Coronary artery (tissue), 2 donors: ENCODE measurements at regions not wholly inside any gene's neighbourhood (a gene's known extent, or its start where the extent isn't known, plus 50 kb on each side); places are given as distances from the start of the nearest gene placed in this dataset.

Source experiments
- DNase-seq: peaks from one replicate; pipeline ENCODE4 v3.0.0-alpha.2; 2017; ENCODE audit warnings: low spot score
- H3K27ac ChIP-seq, 2 donors: fragments of 200-600 bp; sonication (generic); one replicate each; pipeline ENCODE4 v1.5.1; 2016 to 2019
- H3K4me3 ChIP-seq: fragments of 200-600 bp; sonication (generic); 2 replicates; pipeline ENCODE4 v1.5.1; 2016; ENCODE audit warnings: mild to moderate bottlenecking, moderate library complexity
- TF ChIP-seq, protein P1 (sequence below): fragments of 200-600 bp; sonication (generic); IDR thresholded peaks from one replicate; pipeline ENCODE4 v1.5.1; 2019; ENCODE audit warnings: antibody characterized with exemption

DNA sequence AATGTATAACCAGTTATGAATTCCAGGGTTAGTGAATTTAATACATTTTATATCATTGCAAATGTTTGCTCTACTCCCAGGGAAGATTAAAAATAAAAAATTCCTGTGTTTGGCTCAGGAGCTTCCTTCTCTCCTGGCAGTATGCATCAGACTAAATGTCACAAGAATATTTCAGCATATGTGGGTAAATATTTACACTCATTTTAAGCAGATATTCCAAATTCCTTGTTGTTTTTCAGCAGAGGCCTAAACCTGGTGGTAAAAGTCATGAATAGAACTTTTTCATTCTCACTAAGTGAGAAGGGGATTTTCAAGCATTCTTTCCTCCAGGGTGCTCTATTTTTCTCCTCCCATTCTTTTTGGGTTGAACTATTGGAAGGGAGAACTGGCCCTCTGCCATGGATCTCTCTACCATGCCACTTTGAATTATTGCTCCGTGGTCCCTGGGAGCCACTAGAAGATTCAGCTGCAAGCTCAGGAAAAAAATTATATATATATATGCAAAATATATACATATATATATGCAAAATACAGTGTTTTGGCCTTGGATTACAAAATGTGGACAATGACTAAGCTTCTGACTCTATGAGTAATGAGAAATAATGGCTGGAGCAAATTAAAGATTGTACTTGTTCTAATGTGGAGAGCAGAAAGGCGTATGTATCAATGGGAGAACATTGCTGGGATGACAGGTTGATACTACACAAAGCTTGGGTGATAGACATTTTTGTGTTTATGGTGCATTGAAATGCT, 180.6 kb upstream of the PAPPA start:
- TF ChIP-seq, protein P1, sequence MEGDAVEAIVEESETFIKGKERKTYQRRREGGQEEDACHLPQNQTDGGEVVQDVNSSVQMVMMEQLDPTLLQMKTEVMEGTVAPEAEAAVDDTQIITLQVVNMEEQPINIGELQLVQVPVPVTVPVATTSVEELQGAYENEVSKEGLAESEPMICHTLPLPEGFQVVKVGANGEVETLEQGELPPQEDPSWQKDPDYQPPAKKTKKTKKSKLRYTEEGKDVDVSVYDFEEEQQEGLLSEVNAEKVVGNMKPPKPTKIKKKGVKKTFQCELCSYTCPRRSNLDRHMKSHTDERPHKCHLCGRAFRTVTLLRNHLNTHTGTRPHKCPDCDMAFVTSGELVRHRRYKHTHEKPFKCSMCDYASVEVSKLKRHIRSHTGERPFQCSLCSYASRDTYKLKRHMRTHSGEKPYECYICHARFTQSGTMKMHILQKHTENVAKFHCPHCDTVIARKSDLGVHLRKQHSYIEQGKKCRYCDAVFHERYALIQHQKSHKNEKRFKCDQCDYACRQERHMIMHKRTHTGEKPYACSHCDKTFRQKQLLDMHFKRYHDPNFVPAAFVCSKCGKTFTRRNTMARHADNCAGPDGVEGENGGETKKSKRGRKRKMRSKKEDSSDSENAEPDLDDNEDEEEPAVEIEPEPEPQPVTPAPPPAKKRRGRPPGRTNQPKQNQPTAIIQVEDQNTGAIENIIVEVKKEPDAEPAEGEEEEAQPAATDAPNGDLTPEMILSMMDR: no peak
- Histone ChIP-seq H3K27ac (no peak overlapping the region), H3K4me3 (no peak overlapping the region)
- DNase-seq: no peak

DNA sequence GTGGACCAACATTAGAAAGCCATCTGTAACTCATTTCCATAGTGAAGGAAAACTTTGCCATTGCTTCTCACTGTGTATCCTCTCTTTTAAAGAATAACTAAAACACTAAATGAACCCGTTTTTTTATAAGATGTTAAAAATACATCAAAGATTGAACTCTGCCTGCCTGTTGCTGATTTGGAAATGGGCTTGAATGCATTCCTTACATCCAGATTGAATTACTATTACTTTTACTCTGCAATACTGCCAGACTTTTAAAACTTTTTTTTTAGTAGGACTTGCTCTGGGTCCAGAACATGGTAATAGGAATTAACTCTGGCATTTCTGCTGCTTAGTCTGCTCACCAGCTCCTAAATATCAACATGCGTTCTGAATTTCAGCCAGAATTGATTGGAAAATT, 176.8 kb upstream of the PAPPA start:
- no peak for DNase-seq
- TF ChIP-seq, protein P1: no peak
- Histone ChIP-seq H3K4me3 (no peak overlapping the region), H3K27ac (no peak overlapping the region)

DNA sequence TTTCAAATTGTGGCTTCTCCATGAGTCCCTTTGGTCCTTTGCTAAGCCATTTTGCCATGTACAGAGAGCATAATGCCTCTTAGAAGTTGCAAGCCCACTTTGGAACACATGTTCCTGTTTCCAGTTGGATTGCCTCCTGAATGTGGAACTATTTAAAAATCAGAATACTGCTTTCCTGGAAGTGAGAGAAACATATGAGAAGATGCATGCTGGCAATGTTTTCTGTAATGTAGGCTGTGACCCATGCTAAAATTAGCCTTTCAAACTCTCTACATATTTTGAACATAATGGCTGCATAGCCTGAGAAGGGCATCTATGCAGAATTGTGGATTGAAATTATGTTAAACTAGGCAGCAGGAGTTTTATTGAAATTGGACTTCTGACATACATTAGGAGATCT, 175.5 kb upstream of the PAPPA start:
- no peak for DNase-seq
- TF ChIP-seq, protein P1: no peak
- Histone ChIP-seq H3K27ac (no peak overlapping the region), H3K4me3 (no peak overlapping the region)

DNA sequence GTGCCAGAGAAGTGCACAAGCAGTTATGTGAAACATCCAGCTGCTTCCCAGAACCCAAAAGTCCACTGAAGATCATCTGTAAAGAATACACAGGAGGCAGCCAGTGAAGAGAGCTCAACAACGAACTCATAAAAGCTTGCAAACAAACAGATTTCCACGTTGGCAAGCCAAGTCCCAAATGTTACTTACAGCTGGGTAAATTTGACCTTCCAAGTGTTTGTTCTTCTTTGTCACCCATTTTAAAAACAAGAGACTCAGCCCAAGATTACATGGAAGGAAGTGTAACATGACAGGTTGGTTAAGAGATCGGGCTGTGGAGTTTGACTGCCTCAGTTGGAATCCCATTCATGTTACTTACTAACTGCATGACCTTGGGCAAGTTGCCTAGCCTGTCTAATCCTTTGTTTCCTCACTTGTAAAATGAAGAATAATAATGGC, 174.9 kb upstream of the PAPPA start:
- H3K27ac ChIP-seq: no peak overlapping the region
- TF ChIP-seq, protein P1: no peak
- DNase-seq: no peak
- no peak overlapping the region for H3K4me3 ChIP-seq

DNA sequence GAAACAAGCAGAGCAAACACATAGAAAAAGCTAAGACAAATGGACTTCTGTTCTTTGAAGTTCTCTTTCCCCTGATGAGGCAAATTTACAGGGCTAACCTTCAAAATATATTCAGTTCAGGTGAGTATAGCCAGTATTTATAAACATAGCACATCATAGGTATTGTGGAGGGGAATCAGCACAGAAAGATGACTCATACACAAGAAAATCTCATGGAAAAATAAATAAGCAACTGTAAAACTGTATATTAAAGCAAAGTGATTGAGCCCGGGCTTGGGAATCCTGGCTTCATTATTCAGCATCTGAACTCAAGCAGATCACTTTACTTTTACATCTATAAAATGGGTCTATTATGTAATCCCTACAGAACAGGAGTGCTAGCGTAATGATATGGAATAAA, 173.5 kb upstream of the PAPPA start:
- no peak overlapping the region for H3K27ac ChIP-seq
- TF ChIP-seq, protein P1: no peak
- DNase-seq: no peak
- no peak overlapping the region for H3K4me3 ChIP-seq

DNA sequence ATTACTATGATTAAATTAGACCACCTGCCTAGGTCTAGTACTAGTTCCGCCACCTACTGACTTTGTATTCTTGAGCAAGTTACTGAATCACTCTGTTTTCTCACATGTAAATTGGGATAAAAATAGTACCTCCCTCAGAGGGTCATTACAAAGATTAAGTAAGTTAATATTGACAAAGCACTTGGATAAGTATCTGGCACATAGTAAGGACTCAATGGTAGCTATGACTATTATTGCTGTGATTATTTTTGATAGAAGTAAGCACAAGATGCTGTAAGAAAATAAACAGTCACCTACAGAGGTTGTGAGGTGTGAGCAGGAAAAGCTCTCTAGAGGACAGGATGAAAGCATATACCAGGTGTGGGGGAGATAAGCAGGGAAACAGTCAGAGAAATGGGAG, 173.1 kb upstream of the PAPPA start:
- no peak overlapping the region for H3K4me3 ChIP-seq
- DNase-seq: no peak
- TF ChIP-seq, protein P1: no peak
- no peak overlapping the region for H3K27ac ChIP-seq

DNA sequence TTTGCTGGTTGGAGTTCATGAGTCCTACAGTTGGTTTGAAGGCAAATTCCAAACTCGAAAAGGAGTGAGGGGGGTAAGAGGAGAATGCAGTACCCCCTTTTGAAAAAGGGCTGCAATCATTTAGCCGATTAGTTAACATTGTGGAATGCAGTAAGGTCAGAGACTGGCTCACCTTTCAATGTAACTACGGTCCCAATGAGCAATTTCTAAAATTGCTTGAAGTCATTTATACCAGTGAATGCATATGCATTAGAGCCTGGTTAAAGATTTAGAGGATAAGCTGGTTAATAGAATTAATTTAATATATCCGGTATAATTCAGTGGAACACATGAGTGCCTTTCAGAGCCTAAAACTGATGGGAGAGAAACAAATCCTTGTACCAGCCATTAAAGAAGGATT, 172.6 kb upstream of the PAPPA start:
- DNase-seq: no peak
- Histone ChIP-seq H3K4me3 (no peak overlapping the region), H3K27ac (no peak overlapping the region)
- TF ChIP-seq, protein P1: no peak
